AG08395 (cell line): ENCODE measurements at regions not wholly inside any gene's neighbourhood (a gene's known extent, or its start where the extent isn't known, plus 50 kb on each side); places are given as distances from the start of the nearest gene placed in this dataset.
A peak's percentile ranks its signal among the peaks of the same experiment; 100 is the strongest.

Experiments
- DNase-seq: peaks from one replicate; pipeline ENCODE4 v3.0.0; 2012; ENCODE audit warnings: mixed read lengths, low spot score

DNA sequence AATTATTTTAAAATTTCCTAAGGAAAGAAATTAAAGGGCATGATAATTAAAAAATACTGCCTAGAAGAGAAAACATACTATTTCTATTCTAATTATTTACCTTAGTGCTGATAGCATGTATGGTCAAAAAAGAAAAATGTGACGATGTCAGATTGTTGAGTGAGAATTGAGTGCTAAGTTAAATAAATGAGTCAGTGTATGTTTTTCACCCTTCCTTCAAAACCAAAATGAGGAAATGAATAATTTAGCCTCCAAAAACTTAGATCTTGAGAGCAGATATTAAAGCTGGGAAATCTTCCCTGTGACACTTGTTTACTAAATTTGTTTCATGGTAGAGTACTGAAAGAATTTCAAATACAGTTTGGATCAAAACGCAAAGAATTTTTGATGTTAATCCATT is 58.6 kb upstream of the NYAP2 start:
- no peak for DNase-seq

DNA sequence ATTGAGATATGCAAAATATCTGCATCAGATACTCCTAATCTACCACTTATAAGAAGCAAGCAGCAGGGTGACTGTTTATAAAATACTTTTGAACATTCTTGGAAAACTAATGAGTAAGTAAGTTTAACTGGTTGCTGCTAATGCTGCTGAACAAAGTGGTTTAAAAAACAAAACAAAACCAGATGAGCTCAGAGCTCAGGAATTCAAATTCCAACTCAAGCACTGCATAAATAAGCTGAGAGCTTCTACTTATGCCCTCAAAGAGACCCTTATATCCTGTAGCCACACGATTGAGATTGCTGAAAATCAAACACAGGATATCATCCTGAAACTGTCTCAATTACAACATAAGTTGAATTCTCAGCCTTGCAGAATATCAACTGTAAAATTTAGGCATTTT is 62.3 kb upstream of the NYAP2 start:
- no peak for DNase-seq

DNA sequence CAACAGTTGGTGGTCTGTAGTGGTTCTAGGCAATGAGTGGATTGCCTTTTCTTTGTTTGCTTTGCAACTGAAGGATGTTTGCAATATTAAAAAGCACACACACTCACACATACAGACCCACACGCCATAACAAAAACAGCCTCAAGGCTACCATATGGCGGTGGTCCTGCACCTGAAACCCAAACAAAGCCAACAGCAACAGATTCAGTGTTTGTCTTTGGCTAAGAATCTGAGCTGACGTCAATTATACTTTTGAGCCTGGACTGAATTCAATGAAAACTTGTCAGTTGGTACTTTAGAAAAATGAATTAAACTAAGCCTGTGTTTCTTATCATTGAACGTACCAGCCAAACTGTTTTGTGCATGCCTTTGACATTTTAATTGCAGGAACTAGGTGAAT is 65.0 kb upstream of the NYAP2 start:
- no peak for DNase-seq

DNA sequence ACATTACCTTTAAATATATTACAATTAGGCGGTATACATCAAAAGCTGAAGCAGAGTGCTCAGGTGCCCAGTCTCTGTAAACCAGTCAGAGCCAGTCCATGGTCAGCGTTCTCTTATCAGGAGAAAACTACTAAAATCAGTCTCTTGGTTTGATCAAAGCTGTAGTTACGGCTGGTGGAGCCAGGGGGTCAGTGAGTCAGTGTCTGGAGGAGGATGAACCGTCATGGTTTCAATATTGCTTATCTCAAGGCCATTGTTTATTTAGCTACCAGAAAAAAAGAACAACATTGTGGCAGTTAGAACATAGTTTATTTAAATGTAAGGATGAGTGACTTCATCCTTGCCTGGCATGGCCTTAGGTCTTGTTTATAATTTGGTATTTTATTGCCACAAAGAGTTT is 71.3 kb upstream of the NYAP2 start:
- no peak for DNase-seq

DNA sequence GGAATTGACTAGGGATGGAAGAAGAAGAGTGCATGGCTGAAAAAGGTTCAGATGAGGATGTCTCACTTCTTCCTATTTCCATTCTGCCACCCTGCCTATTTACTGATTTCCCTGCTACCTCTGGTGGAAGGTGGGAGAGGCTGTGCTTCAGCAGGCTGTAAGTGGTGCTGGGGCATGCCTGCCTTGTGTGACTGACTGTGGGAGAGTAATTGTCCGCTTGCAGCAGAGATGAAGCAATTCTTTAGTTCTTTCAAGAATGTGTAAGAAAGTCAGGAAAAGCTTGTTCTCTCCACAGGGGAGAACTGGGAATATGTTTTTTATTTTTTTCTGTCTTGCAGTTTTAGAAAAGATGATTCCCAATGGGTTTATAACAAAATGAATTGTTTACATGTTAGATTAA is 72.5 kb upstream of the NYAP2 start:
- no peak for DNase-seq

DNA sequence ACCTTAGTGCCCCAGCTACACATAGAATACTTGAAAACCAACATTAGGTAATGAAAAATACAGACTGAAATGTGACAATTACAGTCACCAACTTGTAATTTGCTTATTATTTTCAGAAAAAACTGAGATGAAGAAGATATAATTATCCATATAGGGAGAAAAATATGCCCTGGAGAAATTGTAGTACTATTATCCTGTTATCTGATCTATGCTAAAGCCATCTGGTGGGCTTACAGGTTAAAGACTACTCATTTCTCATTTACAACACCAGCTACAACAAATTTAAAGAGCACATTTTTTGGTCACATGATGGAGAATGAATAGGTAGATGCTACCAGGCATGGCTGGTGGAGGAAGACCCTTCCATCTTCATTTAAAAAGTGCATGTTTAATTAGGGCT is 79.6 kb upstream of the NYAP2 start:
- no peak for DNase-seq

DNA sequence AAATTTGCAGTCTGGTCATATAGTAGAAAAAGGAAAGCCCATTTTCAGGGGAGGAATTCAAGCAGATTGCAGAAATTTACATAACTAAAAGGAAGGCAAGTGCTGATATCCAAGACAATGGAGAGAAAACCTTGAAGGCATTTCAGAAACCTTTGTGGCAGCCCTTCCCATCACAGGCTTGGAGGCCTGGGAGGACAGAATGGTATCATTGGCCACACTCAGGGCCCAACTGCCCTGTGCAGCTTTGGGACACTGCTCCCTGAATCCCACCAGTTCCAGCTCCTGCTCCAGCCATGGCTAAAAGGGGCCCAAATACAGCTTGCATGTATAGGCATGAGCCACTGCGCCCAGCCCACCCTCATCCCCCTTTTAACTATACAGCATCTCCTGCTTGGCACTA is 81.1 kb upstream of the NYAP2 start:
- no peak for DNase-seq

DNA sequence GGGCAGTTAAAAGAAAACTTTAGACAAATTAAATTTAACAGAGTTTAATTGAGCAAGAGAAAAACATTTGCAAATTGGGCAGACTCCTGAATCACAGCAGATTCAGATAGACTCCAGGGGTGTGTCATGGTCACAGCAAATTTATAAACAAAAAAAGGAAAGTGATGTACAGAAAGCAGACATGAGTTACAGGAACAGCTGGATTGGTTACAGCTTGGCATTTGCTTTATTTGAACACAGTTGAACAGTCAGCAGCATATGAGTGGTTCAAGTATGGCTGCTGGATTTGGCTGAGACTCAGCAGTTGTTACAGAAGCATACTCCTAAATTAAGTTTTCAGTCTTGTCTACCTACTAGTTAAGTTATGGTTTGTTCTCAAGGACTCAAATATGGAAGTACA is 82.3 kb upstream of the NYAP2 start:
- no peak for DNase-seq

DNA sequence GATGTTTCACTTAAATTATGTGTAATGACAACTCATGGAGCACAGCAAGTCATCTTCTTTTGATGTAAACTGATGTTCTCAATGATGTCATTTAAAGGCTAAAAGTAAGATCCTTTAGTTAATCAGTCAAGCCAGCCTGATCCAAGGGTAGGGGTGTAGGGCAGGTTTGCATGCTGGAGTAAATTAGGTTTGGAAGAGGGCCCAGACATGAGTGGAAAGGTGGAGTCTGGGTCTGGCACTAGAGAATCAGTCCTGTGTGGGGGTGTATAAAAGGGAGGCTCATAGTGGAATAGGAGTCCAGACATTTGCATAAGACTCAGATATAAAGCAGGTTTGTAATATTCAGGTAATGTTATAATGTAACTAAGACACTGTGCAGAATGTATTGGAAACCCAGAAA is 88.8 kb upstream of the NYAP2 start:
- no peak for DNase-seq

DNA sequence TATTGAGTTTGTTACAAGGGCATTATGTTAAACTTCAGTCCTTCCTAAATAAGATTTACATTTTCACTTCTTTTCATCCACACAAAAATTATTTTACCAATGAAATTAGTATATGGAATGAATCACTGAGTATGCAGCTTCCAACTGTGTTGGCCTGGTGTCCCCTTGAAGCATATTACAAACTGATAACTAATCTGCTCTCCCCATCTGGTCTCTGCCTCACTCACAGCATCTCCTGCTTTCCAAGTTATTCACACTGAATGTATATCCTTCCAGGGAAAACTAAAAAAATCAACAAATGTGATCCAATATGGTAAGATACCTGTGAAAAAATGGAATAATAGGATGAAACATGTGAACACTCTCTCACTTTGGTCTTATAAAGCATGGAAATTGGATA is 90.0 kb upstream of the NYAP2 start:
- no peak for DNase-seq

DNA sequence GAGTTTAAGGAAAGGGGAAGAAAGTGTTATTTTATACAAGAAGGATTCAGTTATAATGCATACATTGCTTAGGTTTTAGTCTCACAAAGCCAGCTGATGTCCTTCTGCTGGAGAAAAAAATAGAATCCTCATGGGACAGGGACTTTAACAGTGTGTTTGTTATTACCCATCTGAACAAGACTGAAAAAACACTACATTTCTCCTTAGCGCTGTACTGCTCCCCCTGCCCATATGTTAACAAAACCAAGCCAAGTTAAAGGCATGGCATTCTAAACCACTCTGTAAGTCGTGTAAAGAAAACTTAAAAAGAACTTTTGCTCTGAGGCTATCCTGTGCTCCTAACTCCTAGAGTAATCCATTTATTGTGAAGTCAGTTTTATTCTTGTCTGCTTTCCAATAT is 102.6 kb upstream of the NYAP2 start:
- no peak for DNase-seq

DNA sequence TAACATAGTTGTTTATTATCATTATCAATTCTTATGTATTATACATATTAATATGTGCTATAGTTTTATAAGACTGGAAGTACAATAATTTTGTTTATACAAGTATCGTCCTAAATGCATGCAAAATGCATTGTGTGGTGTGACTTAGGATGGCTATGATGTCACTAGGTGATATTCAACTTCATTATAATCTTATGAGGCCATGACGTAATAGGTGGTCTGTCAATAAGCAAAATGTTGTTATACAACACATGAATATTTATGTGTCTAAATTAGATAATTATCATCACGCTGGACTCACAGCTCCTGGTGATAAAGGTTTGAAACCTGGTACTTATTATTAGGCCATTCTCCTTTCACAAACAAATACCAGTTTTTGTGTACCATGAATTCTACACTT is 104.4 kb upstream of the NYAP2 start:
- no peak for DNase-seq

DNA sequence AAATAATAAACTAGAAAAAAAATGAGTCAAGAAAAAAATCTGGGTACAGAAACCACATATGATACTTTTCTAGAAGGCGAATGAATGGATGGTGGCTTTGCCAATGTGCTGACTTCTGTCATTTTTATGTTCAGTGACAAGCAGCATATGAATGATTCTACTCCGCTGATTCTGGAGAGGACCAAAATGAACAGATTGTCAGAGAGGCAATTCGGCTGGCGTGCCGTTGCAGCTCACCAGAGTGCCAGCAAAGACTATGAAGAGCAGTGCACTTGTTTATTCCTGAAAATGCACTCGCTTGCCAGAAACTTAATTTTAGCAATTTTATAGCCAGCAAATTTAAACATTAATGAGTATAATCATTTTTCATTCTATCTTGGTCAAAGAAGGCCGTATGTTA is 105.9 kb upstream of the NYAP2 start:
- DNase-seq = no peak

DNA sequence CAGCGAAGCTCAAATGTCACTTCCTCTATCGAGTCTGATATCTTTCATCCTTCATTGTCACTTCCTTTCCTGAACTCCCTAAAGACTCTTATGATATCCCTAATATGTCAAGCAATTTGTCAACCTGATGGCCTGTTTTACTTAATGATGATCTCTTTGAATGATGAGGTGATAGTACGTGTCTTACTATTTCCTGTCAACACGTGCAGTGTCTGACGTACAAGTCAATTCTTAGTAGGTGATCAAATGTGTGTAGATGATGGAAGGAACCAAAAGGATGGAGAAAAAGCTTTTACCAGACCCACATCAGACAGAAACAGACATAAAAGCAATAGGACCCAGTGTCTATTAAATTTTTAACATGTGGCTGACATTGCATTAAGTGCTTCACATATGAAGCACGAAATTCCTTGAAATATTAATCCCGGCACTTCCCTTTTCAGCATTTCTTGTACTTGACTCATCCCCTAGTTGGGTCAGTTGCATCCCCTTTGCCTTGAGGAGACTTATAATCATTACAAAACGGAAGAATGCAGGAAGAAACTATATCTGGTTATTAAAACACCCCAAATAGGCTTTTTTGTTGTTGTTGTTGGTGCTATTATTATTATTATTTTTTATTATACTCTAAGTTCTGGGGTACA is 108.6 kb upstream of the NYAP2 start:
- no peak for DNase-seq

DNA sequence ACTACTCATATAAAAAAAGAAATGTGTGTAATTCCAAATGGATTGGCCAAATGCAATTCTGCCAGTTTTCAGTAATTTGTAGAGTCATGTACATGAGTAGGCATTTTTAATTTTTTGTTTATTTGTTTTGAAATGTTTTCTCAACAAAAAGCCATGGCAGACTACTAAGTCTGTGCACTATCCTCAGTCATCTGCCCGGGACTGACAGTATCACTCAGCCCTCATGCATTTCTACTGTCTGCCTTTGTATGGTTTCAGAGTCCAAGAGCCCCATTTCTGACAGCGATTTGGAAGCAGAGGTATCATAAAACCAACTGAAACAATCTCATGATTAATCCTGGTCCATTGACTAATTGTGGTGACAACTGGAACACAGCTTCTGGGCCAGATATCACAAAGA is 109.9 kb upstream of the NYAP2 start:
- DNase-seq = no peak

DNA sequence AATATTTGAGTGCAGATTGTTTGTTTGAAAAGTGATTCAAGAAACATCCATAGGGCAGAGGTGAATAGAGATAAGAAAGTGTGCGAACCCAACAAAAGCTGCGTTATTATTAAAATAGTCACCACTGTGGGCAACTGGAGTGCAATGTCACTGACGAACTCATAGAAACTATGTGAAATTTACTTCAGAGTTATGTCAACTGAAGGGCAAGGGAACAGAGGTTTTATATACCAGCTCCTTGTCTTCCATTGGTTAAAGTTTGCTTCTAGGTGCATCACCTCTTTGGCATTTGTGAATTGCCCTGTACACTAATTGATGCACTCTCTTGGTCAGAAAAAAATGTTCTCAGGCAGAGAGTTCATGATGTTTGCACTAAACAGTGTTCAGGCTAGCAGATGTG is 110.5 kb upstream of the NYAP2 start:
- DNase-seq = no peak

DNA sequence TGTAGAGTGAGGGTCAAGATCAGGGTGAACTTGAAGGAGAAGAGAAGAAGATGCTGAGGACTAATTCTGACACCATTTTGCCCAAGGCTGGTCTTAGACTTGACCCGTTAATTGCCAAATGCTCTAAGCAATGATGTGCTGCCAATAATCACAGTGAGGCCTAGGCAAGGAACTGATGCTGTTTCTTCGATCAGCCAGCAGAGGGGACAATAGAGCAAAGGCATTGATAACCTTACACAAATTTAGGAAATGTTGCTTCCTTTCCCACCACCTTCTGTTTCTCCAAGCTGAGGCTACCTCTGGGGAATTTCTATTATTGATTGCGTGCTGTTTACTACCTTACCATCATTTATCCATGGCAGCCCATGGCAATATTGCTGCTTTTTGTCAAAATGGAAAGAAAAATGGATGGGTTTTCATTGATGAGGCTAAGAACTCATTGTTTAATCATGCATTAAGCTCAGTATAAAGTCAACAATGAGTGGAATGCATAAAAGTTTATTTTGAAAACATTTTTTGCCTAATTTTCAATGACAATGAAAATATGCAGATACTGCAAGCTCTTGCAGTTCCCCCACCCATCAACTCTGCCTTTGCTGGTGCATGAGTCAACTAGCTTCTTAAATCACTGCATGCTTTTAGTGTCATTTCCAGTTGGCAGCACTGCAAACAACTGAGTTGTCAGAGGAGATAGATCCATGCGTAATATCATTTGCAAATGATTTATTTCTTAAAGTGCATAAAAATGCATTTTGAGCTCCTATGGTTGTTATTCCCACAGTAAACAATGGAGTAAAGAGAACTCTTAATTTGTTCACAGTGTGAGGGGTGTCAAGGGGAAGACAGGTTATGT is 116.4 kb upstream of the NYAP2 start:
- DNase-seq = peak; percentile 46

DNA sequence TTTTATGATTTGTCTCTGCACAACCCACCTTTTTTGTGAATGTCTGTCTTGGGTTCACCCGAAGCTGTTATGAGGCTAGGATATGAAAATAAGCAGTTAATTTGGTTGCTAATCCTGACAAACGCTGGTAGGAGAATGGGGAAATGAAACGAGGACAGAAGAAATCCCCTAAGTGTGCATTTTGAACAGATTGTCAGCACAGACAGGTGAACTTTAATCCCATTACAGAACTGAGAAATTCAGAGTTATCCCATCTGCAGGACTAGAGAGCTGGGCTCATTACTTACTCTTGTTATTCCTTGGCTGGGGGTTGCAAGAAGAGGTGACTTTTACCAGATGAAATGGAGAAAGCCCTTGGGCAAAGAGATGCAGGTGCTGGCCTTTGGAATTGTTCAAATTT is 123.3 kb upstream of the NYAP2 start:
- no peak for DNase-seq

DNA sequence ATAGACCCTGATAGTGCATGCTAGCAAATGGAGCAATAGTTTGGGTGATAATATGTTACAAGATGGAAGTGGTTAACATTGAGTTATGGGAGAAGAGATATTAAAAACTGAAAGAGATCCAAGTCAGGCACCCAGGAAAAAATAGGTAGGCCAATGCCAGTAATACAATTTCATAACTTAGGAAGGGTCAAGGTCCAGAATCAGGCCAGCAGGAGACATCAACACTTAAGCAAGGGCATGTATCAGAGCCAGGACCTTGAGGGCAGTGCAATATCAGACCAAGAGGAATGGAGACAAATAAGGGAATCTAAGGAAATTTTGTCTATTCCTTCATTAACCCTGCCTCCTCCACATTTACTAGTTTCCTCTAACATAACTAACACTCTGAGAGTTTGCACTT is 124.1 kb upstream of the NYAP2 start:
- DNase-seq = no peak

DNA sequence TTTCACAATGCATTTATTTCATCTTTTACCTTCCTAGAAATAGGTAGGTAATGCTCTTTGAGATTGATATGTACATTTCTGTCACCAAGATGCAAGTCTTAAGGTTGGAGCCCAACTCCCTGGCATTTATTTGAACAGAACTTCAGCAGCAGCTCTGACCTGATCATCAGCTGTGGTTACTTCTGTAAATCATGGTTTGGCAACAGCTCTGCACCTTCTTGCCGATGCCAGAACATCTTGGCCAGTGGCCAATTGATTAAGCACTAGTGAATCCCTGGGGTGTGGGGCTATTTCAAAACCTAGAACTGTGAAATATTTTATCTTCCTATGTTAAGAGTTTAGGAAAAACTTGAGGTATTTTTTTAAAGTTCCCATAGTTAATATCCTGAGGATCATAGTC is 124.8 kb upstream of the NYAP2 start:
- no peak for DNase-seq

DNA sequence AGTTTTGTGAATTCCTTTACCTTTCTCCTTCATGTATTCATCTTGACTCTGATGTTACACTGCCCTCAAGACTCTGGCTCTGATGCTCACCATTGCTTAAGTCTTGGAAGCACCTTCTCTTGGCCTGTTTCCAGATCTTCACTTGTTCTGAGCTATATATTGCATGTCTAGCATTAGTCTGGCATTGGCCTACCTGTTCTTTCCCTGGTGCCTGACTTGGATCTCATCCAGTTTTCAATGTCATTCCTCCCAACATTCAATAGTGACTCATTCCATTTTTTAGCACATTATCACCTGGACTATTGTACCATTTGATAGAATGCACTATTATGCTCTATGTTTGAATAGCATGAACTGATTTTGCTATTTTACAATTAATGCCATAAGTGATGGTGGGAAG is 127.3 kb upstream of the NYAP2 start:
- no peak for DNase-seq

DNA sequence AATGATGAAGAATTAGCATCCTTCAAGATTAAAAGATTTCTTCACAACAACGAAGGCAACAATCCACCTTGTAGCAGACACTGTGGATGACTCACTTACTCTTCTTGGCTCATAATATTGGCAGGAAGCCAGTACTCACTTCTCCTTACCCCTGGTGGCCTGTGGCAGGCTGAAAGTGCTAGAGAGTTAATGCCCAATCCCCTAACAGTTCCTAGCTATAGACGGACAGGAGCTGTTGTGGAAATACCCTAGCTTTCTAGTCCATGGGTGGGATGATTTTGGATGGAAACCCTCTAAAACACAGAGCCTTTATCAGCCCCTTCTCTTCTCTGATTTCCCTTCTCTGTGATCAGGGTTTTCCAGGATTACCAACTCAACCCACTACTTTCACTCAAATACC is 128.6 kb upstream of the NYAP2 start:
- DNase-seq = peak; percentile 34

DNA sequence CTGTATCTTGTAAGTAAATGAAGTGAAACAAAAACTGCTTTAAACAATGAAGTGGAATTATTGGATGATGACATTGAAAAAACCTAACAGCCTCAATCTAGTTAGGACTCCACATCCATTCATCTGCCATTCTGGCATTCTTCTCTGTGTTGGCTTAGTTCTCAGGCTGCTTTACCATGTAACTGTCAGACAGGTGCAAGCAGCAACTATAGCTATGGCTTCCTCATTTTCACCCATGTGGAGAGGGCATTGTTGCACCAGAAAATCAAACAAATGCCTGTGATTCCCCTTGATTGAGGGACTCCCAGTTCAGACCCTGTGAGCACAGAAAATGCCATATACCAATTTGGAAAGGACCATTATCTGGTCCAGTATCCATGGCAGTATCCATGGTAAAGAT is 129.5 kb upstream of the NYAP2 start:
- DNase-seq = no peak

DNA sequence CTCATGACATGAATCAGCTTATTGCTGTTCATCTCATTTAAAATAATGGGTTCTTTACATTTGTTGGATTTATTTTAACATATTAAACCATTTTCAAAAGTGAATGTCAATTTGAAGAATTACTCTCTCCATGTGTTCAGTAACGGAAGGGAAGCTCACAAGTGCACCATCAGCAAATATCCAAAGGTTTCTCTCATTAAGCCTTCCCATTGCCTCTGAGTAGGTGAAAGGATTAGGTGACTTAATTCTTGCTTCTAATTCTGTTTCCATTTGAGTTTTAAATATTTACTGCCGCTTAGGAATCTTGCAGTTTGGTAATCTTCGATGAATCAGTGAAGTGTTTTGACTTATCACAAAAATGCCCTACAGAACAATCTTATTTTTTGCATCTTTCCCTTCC is 145.1 kb upstream of the NYAP2 start:
- no peak for DNase-seq
